ENCODE measurements at regions not wholly inside any gene's neighbourhood (a gene's known extent, or its start where the extent isn't known, plus 50 kb on each side); places are given as distances from the start of the nearest gene placed in this dataset.
"Not testable (repeated sequence)": the region's sequence is repeated elsewhere in the genome, so short reads cannot be mapped to it uniquely, and the experiment has no call there.

DNA sequence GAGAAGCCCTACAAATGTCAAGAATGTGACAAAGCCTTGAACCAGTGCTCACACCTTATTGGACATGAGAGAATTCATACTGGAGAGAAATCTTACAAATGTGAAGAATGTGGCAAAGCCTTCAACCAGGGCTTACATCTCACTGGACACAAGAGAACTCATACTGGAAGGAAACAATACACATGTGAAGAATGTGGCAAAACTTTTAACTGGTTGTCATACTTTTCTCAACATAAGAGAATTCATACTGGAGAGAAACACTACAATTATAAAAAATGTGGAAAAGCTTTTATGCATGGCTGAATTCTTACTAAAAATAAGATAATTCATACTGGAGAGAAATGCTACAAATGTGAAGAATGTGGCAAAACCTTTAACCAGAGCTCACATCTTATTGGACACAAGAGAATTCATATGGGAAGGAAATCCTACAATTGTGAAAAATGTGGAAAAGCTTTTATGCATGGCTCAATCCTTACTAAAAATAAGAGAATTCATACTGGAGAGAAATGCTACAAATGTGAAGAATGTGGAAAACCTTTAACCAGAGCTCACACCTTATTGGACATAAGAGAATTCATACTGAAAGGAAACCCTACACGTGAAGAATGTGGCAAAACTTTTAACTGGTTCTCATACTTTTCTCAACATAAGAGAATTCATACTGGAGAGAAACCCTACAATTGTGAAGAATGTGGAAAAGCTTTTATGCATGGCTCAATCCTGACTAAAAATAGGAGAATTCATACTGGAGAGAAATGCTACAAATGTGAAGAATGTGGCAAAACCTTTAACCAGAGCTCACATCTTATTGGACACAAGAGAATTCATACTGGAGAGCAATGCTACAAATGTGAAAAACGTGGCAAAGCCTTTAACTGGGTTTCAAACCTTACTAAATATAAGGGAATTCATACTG lies 350.6 kb upstream of the NUPR2 start:
- FAIRE-seq = not testable (repeated sequence)

DNA sequence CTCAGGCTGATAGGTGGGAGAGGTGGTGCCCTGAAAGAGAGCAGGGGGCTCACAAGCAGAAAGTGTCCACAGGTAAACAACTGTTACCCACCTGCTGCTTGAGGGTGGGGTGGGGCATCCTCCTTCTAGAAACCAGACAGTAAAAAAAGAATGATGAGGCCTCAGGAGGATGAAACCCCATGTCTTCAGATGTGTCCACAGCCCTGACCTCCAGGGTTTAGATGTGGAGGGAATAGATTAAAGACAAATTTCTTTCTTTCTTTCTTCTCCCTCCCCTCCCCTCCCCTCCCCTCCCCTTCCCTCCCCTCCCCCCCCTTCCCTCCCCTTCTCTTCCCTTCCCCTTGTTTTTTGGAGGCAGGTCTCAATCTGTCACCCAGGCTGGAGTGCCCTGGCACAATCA lies 333.5 kb upstream of the NUPR2 start:
- no peak for FAIRE-seq

DNA sequence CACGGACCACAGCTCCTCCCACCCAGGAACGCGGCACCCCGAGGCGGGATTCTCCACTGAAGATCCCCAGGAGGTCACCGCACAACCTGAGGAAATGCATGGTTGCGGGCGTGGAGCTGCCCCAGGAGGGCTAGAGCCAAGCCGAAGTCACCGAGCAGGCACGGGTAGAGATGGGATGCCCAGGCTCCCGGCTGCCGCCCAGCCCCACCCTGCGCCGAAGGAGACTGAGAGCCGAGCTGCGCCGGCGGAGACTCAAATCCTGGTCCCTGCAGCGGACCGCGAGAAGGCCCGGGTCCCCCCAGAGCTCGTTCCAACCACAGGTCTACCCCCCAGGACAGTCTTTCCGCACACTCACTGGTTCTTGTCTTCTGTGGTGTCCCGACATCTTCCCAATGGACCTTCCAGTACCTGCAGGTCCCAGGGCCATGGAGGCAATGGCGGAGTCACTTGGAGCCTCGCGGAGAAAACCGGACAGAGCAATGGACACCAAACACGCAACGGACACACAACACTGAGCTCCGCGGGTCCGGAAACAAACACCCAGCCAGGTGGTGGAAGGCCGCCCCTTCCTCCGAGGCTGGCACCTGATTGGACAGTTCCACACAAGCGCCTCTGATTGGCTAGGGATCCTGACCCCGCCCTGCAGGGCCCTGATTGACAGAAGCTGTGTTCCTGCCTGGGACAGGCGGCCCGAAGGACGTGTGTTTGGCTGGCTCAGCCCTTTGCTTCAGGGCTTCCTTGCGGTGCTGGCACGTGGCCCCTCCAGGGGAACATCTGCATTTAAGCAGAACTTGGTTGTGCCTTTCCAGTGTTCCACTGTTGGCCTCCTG lies 331.9 kb upstream of the NUPR2 start:
- FAIRE-seq = peak; percentile 91

DNA sequence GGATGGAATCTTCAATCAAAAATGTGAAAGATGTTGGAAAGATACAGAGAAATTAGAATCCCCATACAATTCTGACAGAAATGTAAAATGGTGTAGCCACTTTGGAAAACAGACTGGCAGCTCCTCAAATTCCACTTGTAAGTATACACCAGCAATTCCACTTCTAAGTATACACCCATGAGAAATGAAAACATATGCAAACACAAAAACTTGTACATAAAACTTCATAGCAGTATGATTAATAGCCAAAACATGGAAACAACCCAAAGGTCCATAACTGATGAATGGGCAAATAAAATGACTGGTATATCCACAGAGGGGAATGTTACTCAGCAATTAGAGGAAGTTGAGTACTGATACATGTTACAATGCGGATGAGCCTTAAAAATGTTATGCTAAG lies 304.3 kb upstream of the NUPR2 start:
- FAIRE-seq = not testable (repeated sequence)

DNA sequence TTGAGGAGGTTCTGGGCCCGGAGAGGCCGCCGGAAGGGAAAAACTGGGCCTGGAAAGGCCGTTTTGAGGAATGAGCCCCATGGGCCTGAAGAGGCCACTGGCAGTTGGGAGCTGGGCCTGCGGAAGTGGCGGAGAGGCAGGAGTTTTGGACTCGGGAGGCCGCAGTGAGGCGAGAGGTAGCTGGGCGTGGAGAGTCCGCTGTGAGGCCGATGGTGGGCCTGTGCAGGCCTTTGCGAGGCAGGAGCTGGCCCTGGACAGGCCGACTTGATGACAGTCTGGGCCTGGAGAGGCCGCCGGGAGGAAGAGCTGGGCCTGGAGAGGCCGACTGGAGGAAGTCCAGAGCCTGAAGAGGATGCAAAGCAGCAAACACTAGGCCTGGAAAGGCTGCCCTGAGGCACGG lies 259.0 kb upstream of the NUPR2 start:
- no peak for FAIRE-seq

DNA sequence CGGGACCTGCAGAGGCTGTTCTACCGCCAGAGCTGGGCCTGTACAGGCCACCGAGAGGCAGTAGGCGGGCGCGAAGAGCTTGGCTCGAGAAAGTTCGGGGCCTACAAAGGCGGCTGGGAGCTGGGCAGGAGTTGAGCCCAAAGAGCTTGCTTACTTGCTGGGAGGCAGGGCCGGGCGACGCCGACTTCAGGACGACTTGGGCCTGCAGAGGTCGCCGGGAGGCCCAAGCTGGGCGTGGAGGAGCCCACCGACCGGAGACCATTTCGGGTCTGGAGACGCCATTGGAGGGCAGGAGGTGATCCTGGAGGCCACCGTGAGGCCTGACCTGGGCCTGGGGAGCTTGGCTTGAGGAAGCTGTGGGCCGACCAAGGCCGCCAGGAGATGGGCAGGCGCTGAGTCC lies 258.4 kb upstream of the NUPR2 start:
- not testable (repeated sequence) for FAIRE-seq

DNA sequence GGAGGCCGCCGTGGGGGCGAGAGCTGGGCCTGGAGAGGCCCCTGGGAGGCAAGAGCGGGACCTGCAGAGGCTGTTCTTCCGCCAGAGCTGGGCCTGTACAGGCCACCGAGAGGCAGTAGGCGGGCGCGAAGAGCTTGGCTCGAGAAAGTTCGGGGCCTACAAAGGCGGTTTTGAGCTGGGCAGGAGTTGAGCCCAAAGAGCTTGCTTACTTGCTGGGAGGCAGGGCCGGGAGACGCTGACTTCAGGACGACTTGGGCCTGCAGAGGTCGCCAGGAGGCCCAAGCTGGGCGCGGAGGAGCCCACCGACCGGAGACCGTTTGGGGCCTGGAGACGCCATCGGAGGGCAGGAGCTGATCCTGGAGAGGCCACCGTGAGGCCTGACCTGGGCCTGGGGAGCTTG lies 257.1 kb upstream of the NUPR2 start:
- not testable (repeated sequence) for FAIRE-seq

DNA sequence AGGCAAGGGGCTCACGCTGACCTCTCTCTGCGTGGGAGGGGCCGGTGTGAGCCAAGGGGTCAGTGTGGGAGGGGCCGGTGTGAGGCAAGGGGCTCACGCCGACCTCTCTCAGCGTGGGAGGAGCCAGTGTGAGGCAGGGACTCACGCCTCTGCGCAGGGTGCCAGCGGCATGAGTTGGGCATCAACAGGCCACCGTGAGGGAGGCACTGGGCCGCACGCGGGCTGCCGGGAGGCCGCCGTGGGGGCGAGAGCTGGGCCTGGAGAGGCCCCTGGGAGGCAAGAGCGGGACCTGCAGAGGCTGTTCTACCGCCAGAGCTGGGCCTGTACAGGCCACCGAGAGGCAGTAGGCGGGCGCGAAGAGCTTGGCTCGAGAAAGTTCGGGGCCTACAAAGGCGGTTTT lies 255.6 kb upstream of the NUPR2 start:
- not testable (repeated sequence) for FAIRE-seq

DNA sequence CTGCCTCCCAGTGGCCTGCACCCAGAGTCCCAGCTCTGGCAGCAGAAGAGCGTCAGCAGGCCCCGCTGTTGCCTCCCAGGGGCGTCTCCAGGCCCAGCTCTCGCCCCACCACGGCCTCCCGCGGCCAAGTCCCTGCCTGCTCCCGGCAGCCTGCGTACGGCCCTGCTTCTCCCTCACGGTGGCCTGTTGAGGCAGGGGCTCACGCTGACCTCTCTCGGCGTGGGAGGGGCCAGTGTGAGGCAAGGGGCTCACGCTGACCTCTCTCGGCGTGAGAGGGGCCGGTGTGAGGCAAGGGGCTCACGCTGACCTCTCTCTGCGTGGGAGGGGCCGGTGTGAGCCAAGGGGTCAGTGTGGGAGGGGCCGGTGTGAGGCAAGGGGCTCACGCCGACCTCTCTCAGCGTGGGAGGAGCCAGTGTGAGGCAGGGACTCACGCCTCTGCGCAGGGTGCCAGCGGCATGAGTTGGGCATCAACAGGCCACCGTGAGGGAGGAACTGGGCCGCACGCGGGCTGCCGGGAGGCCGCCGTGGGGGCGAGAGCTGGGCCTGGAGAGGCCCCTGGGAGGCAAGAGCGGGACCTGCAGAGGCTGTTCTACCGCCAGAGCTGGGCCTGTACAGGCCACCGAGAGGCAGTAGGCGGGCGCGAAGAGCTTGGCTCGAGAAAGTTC lies 254.1 kb upstream of the NUPR2 start:
- FAIRE-seq = not testable (repeated sequence)

DNA sequence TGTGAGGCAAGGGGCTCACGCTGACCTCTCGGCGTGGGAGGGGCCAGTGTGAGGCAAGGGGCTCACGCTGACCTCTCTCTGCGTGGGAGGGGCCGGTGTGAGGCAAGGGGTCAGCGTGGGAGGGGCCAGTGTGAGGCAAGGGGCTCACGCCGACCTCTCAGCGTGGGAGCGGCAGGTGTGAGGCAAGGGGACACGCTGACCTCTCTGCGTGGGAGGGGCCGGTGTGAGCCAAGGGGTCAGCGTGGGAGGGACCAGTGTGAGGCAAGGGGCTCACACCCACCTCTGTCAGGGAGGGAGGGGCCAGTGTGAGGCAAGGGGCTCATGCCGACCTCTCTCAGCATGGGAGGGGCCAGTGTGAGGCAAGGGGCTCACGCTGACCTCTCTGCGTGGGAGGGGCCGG lies 251.7 kb upstream of the NUPR2 start:
- FAIRE-seq = not testable (repeated sequence)

DNA sequence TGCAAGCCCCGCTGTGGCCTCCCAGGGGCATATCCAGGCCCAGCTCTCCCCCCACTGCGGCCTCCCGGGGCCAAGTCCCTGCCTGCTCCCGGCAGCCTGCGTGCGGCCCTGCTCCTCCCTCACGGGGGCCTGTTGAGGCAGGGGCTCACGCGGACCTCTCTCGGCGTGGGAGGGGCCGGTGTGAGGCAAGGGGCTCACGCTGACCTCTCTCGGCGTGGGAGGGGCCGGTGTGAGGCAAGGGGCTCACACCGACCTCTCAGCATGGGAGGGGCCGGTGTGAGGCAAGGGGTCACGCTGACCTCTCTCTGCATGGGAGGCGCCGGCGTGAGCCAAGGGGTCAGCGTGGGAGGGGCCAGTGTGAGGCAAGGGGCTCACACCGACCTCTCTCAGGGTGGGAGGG lies 251.2 kb upstream of the NUPR2 start:
- FAIRE-seq = not testable (repeated sequence)

DNA sequence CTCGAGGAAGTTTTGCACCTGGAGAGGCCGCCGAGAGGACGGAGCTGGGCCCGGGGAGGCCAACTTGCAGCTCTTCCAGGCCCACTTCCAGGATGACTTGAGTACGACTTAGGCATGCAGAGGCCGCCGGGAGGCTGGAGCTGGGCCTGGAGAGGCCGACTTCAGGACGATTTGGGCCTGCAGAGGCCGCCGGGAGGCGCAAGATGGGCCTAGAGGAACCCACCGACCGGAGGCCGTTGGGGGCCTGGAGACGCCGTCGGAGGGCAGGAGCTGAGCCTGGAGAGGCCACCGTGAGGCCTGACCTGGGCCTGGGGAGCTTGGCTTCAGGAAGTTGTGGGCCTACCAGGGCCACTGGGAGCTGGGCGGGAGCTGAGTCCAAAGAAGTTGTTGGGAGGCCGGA lies 250.5 kb upstream of the NUPR2 start:
- not testable (repeated sequence) for FAIRE-seq

DNA sequence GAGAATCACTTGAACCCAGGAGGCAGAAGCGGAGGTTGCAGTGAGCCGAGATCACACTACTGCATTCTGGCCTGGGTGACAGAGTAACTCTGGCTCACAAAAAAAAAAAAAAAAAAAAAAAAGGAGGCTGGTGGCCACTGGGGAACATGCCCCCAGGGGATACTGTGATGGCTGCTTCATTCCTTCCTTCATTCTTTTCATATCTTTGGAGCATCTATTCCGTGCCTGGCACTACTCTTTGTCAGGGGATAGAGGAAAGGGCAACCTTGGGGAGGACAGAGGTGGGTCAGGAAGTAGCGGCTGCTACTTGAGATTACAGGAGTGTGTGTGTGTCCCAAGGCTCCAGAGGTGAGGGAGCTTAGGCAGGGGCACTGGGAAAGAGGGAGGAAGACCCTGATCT lies 236.4 kb upstream of the NUPR2 start:
- FAIRE-seq = not testable (repeated sequence)

DNA sequence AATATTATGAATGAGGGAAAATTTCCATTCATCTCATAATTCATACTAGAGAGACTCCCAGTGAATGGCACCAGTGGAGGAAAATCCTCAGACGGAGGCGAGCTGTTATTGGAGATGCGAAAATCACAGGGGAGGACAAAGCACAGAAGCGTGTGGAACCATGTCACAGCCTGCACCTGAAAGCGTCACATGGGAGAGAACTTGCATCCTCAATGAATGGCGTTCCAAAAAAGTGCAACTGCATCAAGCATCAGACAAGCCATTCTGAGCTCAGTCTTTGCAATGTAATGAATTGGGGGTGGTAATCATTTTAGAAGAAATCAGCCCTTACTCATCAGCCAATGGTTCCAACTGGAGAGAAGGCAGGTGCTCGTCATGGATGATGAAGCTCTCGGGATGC lies 235.0 kb upstream of the NUPR2 start:
- FAIRE-seq = not testable (repeated sequence)

DNA sequence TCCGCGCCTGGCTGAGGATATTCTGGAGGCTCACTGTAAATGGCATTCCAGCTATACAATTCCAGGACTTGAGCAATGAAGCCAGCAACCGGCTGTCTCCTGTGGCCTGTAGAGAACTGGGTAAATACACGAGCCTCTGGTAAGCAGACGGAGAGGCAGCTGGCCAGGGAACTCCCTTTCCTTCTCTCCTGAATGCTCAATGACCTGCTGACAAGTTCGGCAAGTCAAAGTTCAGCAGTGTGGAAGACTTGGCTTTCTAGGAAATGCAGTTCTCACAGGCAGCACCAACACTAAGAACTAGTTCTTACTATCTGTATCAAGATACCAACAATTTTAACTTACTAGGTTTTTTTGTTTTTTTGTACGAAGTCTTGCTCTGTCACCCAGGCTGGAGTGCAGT lies 232.1 kb upstream of the NUPR2 start:
- not testable (repeated sequence) for FAIRE-seq

DNA sequence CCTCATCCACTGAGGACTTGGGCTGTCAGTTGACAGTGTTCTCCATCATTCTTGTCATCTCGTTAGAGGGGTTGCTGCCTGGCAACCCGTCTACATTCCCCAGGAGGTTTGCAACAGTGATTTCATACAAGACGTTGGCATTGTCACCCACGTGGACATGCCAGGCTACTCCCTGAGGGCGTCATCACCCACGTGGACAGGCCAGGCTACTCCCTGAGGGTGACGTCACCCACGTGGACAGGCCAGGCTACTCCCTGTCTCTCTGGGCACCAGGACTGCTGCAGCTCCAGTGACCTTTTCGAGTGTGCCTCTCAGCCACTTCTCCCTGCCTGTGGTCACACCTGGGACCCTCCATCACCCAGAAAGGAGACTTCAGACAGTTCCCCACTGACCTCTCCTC lies 212.1 kb upstream of the NUPR2 start:
- not testable (repeated sequence) for FAIRE-seq

DNA sequence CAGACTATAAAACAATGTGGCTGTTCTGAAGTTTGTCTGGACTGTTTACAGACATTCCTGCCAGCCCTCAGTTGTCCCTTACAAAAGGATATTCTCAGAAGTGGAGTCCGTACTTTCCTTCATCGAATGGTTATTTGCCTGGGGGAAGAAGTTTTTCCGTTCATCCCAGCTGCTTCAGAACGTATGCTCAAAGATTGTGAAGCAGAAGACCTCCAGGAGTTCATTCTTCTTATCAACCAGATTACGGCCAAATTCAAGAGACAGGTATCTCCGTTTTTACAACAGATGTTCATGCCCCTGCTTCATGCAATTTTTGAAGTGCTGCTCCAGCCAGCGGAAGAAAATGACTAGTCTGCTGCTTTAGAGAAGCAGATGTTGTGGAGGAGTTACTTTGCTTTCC lies 174.3 kb upstream of the NUPR2 start:
- FAIRE-seq = no peak

DNA sequence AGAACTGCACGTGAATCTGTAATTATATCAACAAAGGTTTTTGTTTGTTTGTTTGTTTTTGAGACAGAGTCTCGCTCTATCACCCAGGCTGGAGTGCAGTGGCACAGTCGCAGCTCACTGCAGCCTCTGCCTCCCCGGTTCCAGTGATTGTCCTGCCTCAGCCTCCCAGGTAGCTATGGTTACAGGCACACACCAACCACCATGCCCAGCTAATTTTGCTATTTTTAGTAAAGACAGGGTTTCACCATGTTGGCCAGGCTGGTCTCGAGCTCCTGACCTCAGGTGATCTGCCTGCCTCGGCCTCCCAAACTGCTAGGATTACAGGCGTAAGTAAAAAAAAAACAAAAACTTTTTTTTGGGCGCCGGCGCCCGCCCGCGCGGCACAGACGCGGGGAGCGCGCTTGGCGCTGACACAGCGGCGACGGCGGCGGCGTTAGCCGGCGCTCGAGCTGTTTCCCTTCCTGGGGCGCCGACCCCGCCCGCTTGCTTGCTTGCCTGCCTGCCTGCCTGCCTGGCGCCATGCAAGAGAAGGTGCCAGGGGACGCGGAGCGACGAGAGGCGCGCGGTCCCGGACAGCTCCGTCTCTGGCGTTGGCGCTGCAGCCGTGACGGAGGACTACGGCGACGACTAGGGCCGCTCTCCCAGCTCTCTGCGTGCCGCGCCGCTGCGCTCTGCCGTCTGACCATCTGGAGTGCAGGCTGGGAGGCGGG lies 171.4 kb upstream of the NUPR2 start:
- FAIRE-seq = no peak

DNA sequence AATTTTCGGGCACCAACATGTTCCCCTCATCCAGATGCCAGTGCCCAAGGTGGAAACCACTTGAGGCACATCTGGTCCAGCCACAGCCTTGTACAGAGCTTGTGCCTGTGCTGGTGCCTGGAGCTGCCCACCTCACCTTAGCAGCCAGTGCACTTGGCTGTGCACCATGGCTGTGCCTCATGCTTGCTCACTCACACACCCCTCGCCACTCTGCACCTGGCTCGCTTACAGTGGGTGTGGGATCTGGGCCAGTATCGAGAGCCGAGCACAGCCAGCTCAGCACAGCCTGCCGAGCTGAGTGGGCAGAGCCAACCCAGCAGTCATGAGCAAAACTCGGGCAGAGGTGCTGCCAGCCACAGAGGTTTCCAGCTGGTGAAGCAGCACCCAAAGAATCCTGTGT lies 139.9 kb upstream of the NUPR2 start:
- FAIRE-seq = no peak

DNA sequence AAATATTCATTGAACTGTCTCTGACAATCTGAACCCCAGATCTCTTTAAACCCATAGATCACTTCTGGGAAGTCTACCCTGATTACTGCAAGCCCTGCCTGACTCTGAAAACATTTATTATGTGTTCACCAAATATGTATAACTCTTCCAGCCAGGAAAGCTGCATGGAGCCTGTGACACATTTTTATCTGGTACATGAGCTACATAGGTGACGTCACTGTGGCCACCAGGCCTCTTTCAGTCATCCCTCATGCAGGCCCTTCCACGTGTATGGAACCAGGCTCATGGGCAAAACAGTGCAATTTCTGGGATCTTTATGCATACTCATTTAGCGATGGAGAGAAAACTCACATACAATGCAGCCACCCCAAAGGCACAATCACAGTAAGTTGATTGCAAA lies 133.9 kb upstream of the NUPR2 start:
- no peak for FAIRE-seq

DNA sequence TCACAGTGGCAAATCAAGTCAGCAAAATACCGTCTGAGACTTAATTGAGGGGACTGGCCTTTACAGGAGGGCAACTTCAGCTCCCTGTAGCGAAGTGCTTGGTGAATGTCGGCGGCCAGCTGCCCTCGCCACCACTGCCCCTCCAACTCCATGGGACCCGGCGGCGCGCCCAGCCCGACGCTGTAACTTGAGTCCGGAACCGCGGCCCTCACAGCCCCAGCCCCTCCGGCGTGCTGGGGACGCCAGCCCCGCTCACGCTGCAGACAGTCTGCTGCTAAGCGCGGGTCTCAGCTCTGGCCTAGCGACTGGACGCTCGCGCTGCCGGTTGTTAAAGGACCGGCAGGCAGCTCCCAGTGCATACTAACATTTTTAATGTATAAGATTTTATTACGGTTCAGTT lies 113.4 kb upstream of the NUPR2 start:
- no peak for FAIRE-seq

DNA sequence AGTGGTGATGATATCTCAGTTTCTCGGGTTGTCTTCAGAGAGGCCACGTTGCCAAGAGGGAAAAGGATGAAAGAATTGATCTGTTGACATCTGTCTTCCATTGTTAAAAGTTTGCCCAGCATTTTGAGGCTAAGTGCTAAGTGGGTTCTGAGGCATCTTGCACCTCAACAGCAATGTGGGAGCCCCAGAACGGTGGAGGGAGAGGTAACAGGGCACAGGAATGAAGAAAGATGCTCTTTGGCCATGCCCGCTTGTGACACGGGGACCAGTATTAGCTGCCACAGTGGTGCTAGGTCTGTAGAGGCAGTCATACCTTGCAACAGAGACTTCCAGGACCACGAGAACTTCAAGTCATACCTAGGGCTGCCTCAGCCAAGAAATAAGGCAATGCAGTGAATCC lies 106.6 kb upstream of the NUPR2 start:
- FAIRE-seq = no peak

DNA sequence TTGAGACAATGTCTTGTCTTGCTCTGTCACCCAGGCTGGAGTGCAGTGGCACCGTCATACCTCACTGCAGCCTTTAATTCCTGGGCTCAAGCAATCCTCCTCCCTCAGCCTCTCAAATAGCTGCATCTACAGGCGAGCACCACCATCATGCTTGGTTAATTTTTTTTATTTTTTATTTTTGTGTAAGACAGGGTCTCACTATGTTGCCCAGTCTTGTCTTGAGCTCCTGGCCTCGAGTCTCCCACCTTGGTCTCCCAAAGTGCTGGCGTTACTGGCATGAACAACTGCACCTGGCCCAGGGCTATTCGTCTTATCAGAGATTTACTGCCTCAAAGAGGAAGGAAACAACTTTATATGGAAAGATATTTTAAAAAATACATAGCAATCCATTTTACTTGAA lies 102.8 kb upstream of the NUPR2 start:
- no peak for FAIRE-seq
